Muscle of back (tissue), 3 donors: ENCODE measurements at regions not wholly inside any gene's neighbourhood (a gene's known extent, or its start where the extent isn't known, plus 50 kb on each side); places are given as distances from the start of the nearest gene placed in this dataset.
"Not testable (repeated sequence)": the region's sequence is repeated elsewhere in the genome, so short reads cannot be mapped to it uniquely, and the experiment has no call there.

Experiments used
- DNase-seq, 3 donors: peaks; one replicate each; pipeline versions ENCODE4 v3.0.0 to v3.0.0-alpha.2; 2013

DNA sequence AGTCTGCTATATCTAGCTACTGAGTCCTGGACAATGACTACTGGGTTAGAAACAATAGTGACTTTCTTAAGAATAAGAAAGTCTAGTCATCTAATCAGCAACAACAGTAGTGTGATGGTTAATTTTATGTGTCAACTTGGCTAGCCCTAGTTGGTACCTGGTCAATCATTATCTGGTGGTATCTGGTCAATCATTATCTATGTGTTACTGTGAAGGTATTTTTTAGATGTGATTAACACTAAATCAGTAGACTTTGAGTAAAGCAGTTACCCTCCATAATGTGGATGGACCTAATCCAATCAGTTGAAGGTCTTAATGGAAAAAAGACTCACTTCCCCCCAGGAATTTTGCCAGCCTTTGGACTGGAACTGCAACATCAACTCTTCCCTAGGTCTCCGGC, 312.6 kb downstream of the SIPA1L2 start:
- no peak for DNase-seq

DNA sequence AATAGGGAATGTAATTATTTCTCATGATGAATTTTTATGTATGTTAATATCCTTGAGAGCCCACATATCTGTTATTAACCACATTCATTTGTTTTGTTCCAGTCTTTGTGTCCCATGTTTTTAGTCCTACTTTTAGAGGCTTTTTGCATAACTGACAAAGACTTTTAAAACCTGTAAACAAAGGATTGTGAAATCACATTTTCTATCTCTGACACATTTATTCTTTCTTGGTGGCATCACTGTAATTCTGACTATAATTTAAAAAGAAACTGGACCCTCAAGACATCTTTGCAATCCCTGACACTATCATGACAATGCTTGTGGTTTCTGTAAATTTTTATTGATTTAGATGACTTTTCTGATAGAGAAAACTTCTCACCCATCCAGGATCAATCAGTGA, 313.1 kb downstream of the SIPA1L2 start:
- DNase-seq: no peak

DNA sequence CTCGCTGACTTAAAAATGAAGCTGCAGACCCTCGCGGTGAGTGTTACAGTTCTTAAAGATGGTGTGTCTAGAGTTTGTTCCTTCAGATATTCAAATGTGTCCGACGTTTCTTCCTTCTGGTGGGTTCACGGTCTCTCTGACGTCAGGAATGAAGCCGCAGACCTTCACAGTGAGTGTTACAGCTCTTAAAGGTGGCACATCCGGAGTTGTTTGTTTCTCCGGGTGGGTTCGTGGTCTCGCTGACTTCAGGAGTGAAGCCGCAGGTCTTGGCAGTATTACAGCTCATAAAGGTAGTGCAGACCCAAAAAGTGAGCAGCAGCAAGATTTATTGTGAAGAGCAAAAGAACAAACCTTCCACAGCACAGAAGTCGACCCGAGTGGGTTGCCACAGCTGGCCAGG, 316.1 kb downstream of the SIPA1L2 start:
- not testable (repeated sequence) for DNase-seq

DNA sequence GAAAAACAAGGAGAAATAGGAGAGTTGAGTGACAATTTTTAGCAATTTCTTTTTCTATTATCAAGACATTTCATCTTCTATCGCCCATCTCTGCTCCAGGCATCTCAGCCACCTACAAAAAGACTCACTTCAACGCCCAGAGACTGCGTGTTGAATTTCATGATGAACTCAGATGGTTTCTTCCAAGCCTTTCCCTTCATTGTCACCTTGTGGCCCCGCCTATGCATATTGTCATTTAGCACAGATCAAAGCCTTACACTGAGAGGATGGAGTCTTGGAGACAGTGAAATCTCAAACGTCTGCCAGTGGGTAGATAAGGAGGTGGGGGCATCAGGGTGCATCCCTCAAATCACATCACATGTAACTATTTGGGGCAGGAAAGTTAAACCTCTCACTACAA, 319.4 kb downstream of the SIPA1L2 start:
- DNase-seq: no peak

DNA sequence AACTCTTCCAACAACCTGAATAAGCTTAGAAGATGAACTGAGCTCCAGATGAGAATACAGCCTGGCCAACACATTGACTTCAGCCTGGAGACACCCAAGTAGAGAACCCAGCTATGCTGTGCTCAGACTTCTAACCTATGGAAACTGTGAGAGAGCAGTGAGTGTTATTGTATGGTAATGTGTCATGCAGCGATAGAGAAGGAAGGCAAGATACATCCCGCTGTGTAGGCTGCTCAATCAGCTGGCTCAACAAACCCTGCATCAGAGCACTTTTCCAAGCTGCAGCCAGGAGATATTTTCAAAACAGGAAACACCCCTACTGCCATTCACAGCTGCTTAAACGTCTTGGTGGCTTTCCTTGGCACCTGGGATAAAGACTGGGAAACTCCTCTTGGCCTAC, 321.3 kb downstream of the SIPA1L2 start:
- no peak for DNase-seq

DNA sequence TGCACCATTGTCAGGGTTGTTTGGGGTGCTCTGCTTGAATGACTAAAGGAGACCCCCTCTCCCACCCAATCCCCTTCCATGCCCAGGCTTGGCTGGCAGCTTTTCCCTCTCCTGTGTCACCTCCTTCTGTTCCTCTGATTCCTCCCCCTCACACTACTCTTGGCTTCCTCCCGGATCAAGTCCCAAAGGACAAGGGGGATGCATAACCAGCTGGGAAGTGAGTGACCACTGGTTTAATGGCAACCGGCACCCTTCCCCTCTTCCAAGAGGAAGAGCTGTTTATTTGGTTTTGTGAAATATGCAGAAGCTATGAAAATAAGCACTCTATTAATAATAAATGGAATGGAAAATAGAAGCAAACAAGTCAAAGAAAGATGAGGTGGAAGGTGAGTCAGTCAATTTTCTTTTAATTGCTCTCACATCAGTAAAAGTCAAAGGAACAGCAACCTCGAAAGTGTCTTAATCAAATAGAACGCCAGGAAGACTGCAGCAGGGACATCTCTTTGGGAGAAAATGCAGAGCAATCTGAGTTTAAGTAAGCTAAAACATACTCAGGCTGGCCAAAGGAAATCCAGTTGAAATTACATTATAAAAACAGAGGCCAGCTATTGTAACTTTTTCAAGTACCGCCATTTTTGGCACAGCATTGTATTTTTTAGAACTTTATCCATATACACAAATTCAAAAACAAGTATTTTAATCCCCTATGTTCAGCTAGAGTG, 322.5 kb downstream of the SIPA1L2 start:
- DNase-seq: peak in 1 of 3 donors; percentile 67

DNA sequence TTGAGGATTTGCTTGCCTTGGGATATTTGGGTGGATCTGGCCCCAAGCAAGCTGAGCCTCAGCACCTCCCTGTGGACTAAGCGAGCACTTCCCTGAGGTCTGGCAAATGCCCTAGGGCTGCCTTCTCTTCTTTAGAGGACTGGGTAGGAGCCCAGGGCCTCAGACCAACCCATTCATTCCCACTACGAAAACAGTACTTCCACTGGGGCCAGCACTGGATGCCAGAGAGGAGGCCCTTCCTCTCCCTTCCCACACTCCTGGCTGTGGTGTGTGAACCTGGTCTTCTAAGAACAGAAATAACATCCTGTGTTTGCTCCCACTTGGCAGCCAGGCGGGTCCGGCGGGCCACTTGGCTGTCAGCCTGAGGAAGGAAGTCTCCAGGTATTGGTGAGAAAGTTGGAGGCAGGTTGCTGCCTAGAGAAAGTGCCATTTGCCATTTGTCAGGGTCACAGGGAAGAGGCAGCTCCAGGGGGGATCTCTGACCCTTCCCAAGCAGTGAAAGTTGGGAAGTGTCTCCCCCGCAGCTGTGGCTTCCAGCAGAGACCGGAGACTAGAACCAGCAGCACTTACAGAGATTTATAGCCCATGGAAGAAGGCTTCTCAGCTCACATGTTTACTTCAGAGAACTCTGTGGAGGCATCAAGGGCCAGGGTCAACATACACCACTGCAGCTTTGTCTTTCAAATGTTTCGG, 323.5 kb downstream of the SIPA1L2 start:
- peak in 1 of 3 donors; percentile 77 for DNase-seq

DNA sequence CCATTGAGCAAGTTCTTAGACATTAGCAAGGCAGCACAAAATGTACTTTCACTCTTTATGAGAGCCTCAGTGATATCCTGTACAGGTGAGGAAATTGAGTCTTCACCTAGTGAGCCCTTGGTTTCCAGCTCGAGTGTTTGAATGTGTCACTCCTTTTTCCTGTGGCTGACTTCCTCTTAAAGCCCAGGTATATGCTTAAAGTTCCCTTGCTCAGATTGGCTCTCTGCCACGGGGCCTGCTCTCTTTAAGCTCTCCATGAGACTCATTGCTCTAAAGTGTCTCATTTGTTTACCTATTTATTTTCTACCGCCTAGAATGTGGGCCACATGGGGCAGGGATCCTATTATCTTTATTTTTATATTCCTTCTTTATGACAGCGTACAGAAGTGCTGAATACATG, 324.9 kb downstream of the SIPA1L2 start:
- no peak for DNase-seq

DNA sequence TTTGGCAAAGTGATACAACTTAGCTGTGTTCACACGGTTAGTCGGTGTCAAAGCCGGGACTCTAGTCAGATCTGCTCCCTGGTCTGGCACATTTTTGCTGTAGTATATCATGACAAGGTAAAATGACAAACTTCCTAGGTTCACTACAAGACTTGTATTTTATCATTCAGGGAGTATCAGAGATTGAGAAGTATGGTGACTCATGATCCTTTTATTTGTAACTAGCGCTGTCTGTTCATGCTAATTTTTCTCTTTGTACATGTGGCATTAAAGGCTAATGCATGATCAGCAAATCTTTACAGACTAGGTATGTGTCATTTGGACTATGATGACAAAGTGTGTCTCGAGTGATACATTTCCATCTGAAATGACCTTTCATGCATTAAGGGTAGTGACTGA, 326.7 kb downstream of the SIPA1L2 start:
- no peak for DNase-seq

DNA sequence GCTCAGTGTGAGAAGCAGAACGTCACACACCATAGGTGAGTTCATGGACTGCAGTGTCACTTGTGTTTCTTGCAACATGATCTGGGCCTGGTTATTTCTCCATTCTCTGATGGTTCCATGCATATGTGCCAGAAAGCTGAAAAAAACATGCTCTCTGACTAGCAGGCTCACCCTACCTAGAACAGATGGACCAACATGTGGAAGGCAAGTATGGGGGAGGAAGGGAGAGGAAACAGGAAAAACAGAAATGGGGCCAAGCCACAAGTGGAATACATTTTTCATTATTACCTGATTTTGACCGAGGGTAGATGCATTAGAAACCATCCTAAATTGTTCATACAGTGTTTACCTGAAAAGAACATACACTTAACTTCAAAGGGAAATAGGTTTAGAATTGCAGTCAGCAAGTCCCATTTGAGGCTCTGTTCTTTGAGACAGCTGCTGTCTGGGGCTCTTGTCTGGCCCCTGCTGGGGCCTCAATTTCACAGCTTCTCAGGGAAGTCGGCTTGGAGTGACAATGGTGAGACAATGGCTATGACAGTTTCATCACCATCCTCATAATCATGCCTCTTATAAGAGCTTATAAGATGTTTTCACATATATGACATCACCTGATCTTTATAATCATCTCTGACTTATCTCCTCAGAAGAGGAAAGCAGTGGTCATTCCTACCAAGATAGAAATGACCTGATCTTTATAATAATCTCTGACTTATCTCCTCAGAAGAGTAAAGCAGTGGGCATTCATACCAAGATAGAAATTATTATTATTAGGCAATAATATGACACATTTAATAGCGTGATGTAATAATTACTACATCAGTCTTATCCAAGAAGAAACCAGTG, 327.3 kb downstream of the SIPA1L2 start:
- DNase-seq: no peak

DNA sequence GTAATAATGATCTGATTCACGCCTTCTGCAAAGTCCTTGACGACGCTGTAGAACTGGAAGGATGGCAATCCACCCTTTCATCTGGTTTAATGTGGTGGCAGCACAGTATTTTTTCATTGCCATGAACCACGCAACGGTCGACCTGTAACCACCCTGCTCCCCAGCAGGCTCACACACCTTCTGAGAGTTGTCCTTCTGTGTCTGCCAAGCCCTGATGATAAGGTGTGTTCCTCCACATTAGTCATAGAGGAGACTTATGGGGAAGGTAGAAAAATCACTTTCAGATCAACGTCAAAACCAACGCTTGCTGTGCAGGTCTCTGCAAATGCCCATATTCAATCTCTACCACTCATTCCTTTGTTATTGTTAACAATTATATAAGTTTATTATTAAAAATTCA, 328.7 kb downstream of the SIPA1L2 start:
- DNase-seq: no peak

DNA sequence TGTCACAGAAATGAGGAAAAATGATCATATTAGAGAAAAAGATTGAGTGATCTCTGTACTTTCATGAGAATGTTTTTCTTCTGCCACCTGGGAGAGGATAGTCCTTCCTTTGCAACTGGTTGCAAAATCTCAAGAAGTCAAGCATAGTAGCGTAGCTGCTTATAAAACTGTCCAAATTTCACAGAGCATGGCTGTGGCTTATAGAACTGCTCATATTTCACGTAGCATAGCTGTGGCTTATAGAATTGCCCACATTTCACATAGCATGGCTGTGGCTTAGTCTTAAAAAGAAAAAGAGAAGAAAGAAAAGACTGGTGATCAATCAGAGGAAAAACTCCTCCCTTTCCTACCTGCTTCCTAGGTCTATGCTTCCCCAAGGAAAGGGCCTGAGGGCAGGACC, 329.5 kb downstream of the SIPA1L2 start:
- DNase-seq: no peak

DNA sequence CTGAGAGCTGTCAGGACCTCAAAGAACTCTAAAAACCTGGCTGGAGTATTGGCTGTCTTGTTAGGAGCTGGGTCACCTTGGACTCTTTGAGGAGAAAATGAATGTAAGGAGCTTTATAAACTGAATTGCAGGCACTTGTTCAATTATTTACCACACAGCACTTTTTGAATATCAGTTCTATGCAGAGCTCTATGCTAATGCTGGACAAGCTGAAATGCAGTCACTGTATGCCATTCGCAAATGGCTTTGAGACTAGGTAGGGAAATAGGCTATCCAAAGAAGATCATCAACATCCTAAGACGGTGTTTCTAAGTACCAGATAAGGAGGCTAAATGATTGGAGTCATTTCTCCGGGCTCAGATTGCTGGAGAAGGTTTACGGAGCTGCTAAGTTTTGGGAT, 333.5 kb downstream of the SIPA1L2 start:
- DNase-seq: no peak

DNA sequence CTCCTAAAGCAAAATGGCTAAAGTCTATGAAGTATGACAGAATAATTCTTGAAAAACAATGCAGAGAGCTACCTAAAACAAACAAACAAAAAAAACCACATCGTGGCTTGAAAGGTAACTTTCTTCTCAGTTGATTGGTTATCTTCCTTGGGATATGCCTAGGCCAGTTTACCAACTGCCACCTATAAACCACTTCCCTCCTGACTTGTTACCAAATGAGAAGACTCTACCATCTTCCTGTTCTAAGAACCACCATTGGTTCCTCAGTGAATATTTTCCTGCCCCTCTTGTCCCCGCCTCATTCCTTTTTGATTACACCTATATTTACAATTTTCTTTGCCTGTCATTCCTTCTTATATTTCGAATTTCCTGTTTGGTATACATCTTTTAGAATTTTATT, 336.6 kb downstream of the SIPA1L2 start:
- no peak for DNase-seq

DNA sequence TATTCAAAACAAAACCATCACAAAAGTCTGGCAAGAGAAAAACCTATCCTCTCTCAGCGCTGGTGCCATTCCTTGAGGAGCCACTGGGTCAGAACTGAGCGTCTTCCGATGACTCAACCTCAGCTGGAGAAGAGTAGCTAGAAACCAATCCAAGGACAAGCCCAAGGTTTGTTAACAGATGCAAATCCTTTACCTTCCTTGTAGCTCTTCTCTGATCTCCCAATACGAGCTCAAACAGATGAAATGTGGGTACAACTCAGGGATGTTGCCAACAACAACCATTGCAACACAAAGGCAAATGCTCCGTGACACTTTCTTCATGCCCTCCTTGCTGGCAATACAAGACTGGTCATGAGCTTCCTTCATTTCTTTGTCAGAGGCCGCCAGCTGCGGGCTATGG, 337.1 kb downstream of the SIPA1L2 start:
- DNase-seq: no peak

DNA sequence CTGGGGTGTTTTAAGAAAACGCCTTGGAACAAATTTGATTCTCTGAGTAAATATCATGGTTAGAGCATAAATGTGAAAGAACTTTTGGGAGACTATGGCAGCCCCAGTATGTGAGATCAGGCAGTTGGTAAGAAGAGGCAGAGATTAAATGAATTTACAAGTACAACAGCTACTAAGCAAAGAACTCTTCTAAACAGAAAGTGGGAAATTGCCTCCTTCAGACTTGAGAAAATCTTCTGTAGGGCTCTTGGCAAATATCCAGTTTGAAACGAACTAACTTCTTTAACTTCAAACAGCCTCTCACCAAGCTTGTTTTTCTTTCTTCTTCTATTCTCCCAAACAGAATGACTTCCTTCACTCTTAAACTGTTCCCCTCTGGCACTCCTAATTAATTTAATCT, 337.7 kb downstream of the SIPA1L2 start:
- DNase-seq: peak in 2 of 3 donors; percentile 30 to 62

DNA sequence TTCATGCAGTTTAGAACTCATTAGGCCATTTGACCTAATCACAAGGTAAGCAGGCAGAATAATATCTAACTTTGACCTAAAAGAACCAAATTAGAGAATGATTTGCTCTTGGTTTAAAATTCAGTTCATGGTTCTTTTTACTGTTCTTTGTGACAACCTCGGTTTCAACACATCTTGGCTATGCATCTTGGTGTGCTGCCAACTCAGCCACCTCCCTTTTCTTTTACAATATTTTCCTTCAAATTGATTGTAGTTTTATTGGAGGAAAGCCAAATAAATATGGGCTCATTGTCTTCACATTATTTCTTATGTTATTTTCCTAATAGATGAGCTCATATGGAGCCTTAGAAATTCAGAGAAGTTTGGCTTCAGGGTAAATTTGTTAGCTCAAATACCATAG, 338.3 kb downstream of the SIPA1L2 start:
- DNase-seq: peak in 2 of 3 donors; percentile 64 to 85

DNA sequence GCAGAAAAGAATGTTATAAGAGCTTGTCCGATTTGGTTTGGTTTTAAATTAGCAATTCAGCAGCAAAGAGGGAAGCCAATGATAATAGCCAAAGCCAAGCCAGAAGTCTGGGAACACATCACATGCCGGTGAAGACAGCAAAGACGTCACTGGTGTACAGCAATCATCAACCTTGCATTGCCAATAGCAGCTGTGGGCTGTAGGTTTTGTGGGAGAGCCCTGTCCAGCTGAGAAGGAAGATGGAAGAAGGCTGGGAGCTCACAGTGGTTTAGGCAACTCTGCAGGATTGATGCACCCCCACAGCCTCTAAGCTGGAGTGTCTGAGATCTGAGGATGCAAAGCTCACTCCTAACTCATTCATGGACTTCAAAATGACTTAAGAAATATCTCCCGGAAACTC, 338.7 kb downstream of the SIPA1L2 start:
- DNase-seq: peak in 1 of 3 donors; percentile 66

DNA sequence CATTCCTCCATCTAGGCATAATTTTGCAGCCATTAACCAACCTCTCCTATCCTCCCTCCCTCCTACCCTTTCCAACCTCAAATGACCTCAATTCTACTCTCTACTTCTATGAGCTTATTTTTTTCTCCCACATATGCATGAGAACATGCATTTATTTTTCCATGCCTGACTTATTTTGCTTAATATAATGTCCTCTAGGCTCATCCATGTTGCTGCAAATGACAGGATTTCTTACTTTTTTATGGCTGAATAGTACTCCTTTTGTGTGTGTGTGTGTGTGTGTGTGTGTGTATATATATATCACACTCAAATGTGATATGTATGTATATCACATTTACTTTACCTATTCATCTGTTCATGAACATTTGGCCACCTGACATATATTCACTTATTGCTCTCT, 339.4 kb downstream of the SIPA1L2 start:
- DNase-seq: no peak

DNA sequence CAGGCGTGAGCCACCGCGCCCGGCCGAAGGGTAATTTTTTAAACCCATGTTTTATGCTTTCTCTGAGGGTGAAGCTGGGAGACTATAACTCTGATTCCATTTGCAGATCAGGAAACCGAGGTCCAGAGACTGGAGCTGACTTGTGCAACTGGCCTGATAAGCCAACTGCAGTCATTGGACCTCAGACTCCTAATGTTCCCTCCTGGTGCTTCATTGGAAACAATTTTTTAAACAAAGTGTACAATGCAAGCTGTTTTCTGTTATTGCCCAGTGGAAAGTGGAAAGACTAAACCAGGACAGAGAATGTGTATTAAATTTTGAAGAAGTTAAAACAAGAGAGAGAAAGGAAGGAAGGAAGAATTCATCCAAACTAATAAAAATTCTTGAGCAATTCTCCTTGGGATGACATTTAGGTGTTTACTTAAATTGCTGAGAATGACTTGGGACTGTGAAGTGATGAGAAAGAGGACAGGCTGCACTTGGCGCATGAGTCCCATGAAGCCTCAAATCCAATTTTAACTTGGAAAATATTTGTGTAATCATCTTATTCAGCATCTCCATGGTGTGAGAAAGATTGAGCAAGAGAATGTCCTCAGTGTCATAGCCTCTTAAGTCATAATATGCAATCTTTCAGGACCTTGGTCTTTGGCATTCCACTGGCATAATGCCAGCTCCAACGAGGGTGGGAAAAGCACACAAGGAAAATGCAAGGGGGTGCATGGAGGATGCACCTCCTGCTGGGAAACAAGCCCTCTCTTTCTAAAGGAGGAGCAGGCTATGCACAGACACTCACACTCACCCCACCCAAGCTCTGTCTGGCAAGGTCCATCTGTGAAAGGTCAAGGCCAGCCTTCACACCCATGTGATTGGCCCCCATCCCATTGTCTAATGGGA, 342.0 kb downstream of the SIPA1L2 start:
- peak in 1 of 3 donors; percentile 36 for DNase-seq

DNA sequence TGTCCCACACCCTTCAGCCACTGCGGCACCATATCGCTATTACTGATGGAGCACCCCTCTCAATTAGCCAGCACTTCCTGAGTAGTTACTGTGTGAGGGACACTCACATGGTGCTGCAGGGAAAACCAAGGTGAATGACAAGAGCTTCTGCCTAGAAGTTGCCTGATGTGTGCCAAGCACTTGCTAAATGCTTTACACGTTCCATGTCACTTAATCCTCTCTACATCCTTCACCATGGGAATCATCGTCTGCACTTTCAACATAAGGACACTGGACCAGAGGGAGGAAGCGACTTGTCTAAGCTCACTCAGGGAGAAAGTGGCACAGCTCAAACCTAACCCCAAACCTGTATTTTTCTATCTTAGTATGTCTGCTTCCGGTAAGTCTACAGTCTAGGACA, 344.8 kb downstream of the SIPA1L2 start:
- DNase-seq: no peak

DNA sequence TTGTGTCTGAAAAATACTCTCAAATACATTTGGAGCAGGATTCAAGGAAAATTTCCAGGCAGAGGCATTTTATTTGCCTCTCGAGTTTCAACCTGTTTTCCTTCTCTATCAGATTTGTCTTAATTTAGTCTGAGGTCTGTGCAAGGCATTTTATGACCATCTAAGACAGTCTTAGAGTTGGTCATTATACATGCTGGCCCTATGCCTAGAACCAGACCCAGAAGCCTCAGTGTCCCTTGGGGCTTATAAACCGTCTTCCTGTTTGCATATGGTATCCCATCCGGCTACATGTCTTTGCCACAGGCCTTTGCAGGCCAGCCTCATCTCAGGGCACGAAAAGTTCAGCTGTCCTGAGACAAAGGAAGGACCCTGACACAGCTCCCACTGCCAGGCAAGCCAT, 346.1 kb downstream of the SIPA1L2 start:
- DNase-seq: peak in 1 of 3 donors; percentile 43
